Muscle layer of duodenum (tissue), 2 donors: ENCODE measurements at regions not wholly inside any gene's neighbourhood (a gene's known extent, or its start where the extent isn't known, plus 50 kb on each side); places are given as distances from the start of the nearest gene placed in this dataset.

Source experiments
- H3K27ac ChIP-seq: one replicate; pipeline ENCODE4 v1.7.0; 2013; ENCODE audit warnings: mild to moderate bottlenecking, low read length
- H3K27me3 ChIP-seq: one replicate; pipeline ENCODE4 v1.7.0; 2013; ENCODE audit warnings: low read depth, mild to moderate bottlenecking, control low read depth, low read length
- H3K36me3 ChIP-seq, 2 donors: one replicate each; pipeline ENCODE4 v1.7.0; 2013; ENCODE audit warnings: low read length in 2 of 2, control low read depth in 1 of 2, mild to moderate bottlenecking in 1 of 2; ENCODE audit not compliant: insufficient read depth in 2 of 2, control insufficient read depth in 1 of 2
- H3K4me1 ChIP-seq, 2 donors: one replicate each; pipeline ENCODE4 v1.7.0; 2013; ENCODE audit warnings: low read length in 2 of 2, mild to moderate bottlenecking in 2 of 2, control low read depth in 1 of 2, moderate library complexity in 1 of 2; ENCODE audit not compliant: insufficient read depth in 2 of 2, control insufficient read depth in 1 of 2
- H3K4me3 ChIP-seq, 2 donors: one replicate each; pipeline ENCODE4 v1.7.0; 2013; ENCODE audit warnings: low read length in 2 of 2, low read depth in 1 of 2, mild to moderate bottlenecking in 1 of 2
- H3K9me3 ChIP-seq, 2 donors: one replicate each; pipeline ENCODE4 v1.7.0; 2013; ENCODE audit warnings: low read length in 2 of 2, control low read depth in 1 of 2, mild to moderate bottlenecking in 1 of 2; ENCODE audit not compliant: control insufficient read depth in 1 of 2
- donor health status: healthy.

DNA sequence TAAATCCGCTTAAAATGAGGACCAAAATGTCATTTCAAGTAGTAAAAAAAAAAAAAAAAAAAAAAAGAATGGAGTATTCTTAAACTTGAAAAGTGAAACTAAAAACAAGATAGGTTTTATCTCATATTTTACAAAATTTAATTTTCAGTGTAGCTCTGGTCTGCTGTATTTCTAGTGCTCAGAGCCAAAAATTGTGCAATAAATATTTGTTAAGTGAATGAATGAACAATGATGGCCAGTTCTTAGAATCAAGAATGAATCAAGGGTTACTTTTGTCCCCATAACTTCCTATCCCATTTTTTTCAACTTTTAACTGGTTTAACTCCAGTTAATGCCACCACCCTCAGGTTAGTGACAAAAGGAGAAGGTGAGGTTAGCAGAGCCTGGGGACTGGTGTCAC lies 214.4 kb downstream of the ABHD5 start:
- Histone ChIP-seq H3K27me3 (no peaks in the 10 kb centered on the region), H3K4me3 (no peak overlapping the region), H3K4me1 (no peaks in the 10 kb centered on the region), H3K9me3 (no peaks in the 10 kb centered on the region), H3K27ac (no peak overlapping the region), H3K36me3 (no peaks in the 10 kb centered on the region)

GRCh38 chr3:43906849-43907507 lies 216.2 kb downstream of the ABHD5 start:
- no peaks in the 10 kb centered on the region for H3K27me3 ChIP-seq

GRCh38 chr3:43907508-43907858 lies 216.7 kb downstream of the ABHD5 start:
- Histone ChIP-seq H3K36me3 (no peaks in the 10 kb centered on the region), H3K4me3 (no peak overlapping the region), H3K4me1 (no peaks in the 10 kb centered on the region), H3K27ac (no peak overlapping the region), H3K9me3 (no peaks in the 10 kb centered on the region), H3K27me3 (no peaks in the 10 kb centered on the region)

More at GRCh38 chr3:43906849-43907507, 216.2 kb downstream of the ABHD5 start:
- Histone ChIP-seq H3K4me1 (no peaks in the 10 kb centered on the region), H3K4me3 (no peak overlapping the region), H3K9me3 (no peaks in the 10 kb centered on the region), H3K36me3 (no peaks in the 10 kb centered on the region), H3K27ac (no peak overlapping the region)

DNA sequence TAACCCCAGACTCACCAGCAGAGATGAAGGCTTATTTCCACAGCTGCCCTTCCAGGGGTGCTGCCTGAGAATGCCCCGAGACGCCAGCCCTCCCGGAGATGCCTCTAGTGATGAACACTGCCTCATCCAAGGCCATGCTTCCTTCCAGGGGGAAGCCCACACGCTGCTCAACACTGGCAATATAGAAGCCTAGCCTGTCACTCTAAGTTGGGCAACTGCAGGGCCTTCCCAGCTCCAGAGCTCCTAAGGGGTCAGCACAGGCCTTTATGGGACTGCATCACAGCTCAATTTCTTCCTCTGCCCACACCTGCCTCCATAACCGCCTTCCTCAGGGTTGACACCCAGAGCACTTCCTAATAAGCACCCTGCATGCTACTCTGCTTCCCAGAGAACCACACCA lies 217.7 kb downstream of the ABHD5 start:
- Histone ChIP-seq H3K4me1 (no peaks in the 10 kb centered on the region), H3K27ac (no peak overlapping the region), H3K9me3 (no peaks in the 10 kb centered on the region), H3K4me3 (no peak overlapping the region), H3K27me3 (no peaks in the 10 kb centered on the region), H3K36me3 (no peaks in the 10 kb centered on the region)

GRCh38 chr3:43909149-43909548 lies 218.4 kb downstream of the ABHD5 start:
- Histone ChIP-seq H3K27me3 (no peaks in the 10 kb centered on the region), H3K36me3 (no peaks in the 10 kb centered on the region), H3K4me1 (no peaks in the 10 kb centered on the region), H3K9me3 (no peaks in the 10 kb centered on the region), H3K4me3 (no peak overlapping the region), H3K27ac (no peak overlapping the region)

GRCh38 chr3:43910750-43911149 lies 220.0 kb downstream of the ABHD5 start:
- no peaks in the 10 kb centered on the region for H3K9me3 ChIP-seq
- H3K27me3 ChIP-seq, result no peaks in the 10 kb centered on the region

GRCh38 chr3:43913036-43913948 lies 222.6 kb downstream of the ABHD5 start:
- H3K27me3 ChIP-seq, result no peaks in the 10 kb centered on the region
- no peaks in the 10 kb centered on the region for H3K4me1 ChIP-seq
- H3K9me3 ChIP-seq, result no peaks in the 10 kb centered on the region
- H3K36me3 ChIP-seq, result no peaks in the 10 kb centered on the region
- H3K4me3 ChIP-seq, result no peak overlapping the region
- no peak overlapping the region for H3K27ac ChIP-seq

More at GRCh38 chr3:43910750-43911149, 220.0 kb downstream of the ABHD5 start:
- Histone ChIP-seq H3K4me3 (no peak overlapping the region), H3K36me3 (no peaks in the 10 kb centered on the region), H3K27ac (no peak overlapping the region), H3K4me1 (no peaks in the 10 kb centered on the region)

- no peaks in the 10 kb centered on the region for H3K4me1 ChIP-seq
- H3K4me3 ChIP-seq, result no peak overlapping the region
- H3K27me3 ChIP-seq, result no peaks in the 10 kb centered on the region
- no peaks in the 10 kb centered on the region for H3K9me3 ChIP-seq
- H3K36me3 ChIP-seq, result no peaks in the 10 kb centered on the region
- H3K27ac ChIP-seq, result no peak overlapping the region
Observed at GRCh38 chr3:43914269-43914668, 223.5 kb downstream of the ABHD5 start.

GRCh38 chr3:43915546-43915945 lies 224.8 kb downstream of the ABHD5 start:
- Histone ChIP-seq H3K4me3 (no peak overlapping the region), H3K27ac (no peak overlapping the region), H3K4me1 (no peaks in the 10 kb centered on the region), H3K27me3 (no peaks in the 10 kb centered on the region), H3K36me3 (no peaks in the 10 kb centered on the region), H3K9me3 (no peaks in the 10 kb centered on the region)

- Histone ChIP-seq H3K36me3 (no peaks in the 10 kb centered on the region), H3K4me1 (no peaks in the 10 kb centered on the region), H3K4me3 (no peak overlapping the region), H3K9me3 (no peaks in the 10 kb centered on the region), H3K27ac (no peak overlapping the region), H3K27me3 (no peaks in the 10 kb centered on the region)
Observed at GRCh38 chr3:43917361-43917760, 226.6 kb downstream of the ABHD5 start.

DNA sequence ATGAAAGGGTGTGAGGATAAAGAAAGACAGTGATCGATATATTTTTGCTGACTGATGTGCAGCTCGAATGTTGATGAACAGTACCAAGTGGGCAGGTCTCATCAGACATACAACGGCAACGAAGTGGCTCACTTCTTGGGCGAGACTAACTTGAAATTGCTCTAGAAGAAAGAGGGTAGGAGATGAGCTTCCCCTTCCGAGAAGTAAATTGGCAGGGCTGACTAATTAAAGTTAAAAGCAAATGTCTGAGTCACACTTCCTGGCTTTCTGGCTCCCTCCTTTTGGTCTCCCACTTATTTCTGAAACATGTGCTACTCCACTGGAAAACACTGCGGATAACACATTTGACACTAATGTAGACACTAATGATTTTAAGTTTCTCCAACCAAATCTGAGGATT lies 228.3 kb downstream of the ABHD5 start:
- Histone ChIP-seq H3K9me3 (no peaks in the 10 kb centered on the region), H3K27me3 (no peaks in the 10 kb centered on the region), H3K27ac (no peak overlapping the region), H3K4me3 (no peak overlapping the region), H3K36me3 (no peaks in the 10 kb centered on the region), H3K4me1 (no peaks in the 10 kb centered on the region)
